Spleen (tissue), 11 donors: ENCODE measurements at regions not wholly inside any gene's neighbourhood (a gene's known extent, or its start where the extent isn't known, plus 50 kb on each side); places are given as distances from the start of the nearest gene placed in this dataset.

Experiments
- DNase-seq: peaks from one replicate; pipeline ENCODE4 v3.0.0-alpha.2; 2020
- H3K27ac ChIP-seq, 8 donors: fragments of 200-600 bp; sonication (generic) in 7 of 8; 1 replicate in 4 of 8; 2 replicates in 4 of 8; pipeline versions ENCODE4 v1.5.0 to v1.8.0; 2016 to 2021; ENCODE audit warnings: inconsistent platforms in 4 of 8, mild to moderate bottlenecking in 4 of 8, moderate library complexity in 1 of 8
- H3K27me3 ChIP-seq, 7 donors: fragments of 200-600 bp; sonication (generic) in 6 of 7; replicated peaks in 1 of 7; 1 replicate in 4 of 7; 2 replicates in 3 of 7; pipeline versions ENCODE4 v1.5.0 to v1.8.0; 2016 to 2021; ENCODE audit warnings: inconsistent platforms in 3 of 7, mild to moderate bottlenecking in 1 of 7
- H3K36me3 ChIP-seq, 6 donors: fragments of 200-600 bp; sonication (generic) in 5 of 6; 1 replicate in 4 of 6; 2 replicates in 2 of 6; pipeline versions ENCODE4 v1.5.0 to v1.8.0; 2016 to 2021; ENCODE audit warnings: inconsistent platforms in 2 of 6
- H3K4me1 ChIP-seq, 6 donors: fragments of 200-600 bp; sonication (generic) in 5 of 6; 1 replicate in 3 of 6; 2 replicates in 3 of 6; pipeline versions ENCODE4 v1.5.0 to v1.8.0; 2016 to 2021; ENCODE audit warnings: inconsistent platforms in 3 of 6
- H3K4me3 ChIP-seq, 8 donors: fragments of 200-600 bp; sonication (generic) in 7 of 8; 1 replicate in 4 of 8; 2 replicates in 4 of 8; pipeline versions ENCODE4 v1.5.0 to v1.8.0; 2016 to 2021; ENCODE audit warnings: inconsistent platforms in 4 of 8, mild to moderate bottlenecking in 4 of 8, moderate library complexity in 2 of 8
- H3K9me3 ChIP-seq, 8 donors: fragments of 200-600 bp; sonication (generic) in 7 of 8; 1 replicate in 4 of 8; 2 replicates in 4 of 8; pipeline versions ENCODE4 v1.5.0 to v1.8.0; 2016 to 2021; ENCODE audit warnings: inconsistent platforms in 4 of 8
- POLR2A ChIP-seq, 3 donors: fragments of 450-650 bp; IDR thresholded peaks; one replicate each; pipeline ENCODE4 v1.5.1; 2017; ENCODE audit warnings: antibody characterized with exemption in 3 of 3, mild to moderate bottlenecking in 1 of 3
- POLR2AphosphoS5 ChIP-seq, 3 donors: sonication (generic); formaldehyde crosslinking; IDR thresholded peaks; one replicate each; pipeline ENCODE4 v1.5.1; 2017; ENCODE audit warnings: antibody characterized with exemption in 3 of 3
- WGBS, 5 donors: extraction: QIAGEN DNeasy Blood & Tissue Kit in 3 of 5; methylation state at CpG; one replicate each; pipeline versions ENCODE4 v1.1.5 to v1.1.7; 2013 to 2018; 5-methylcytosine and 5-hydroxymethylcytosine counted together
- intact Hi-C: fragments of 100-400 bp; cut with DNase I; formaldehyde crosslinking; loops from one replicate; pipeline ENCODE4 v1.15.0; 2023; ENCODE audit warnings: low total_unique reads
- TF ChIP-seq, protein P1 (sequence below), 11 experiments: fragments of 200-600 bp in 7 of 11; fragments of 450-650 bp in 4 of 11; sonication (generic) in 4 of 11; IDR thresholded peaks in 8 of 11; conservative IDR thresholded peaks in 3 of 11; 1 replicate in 7 of 11; 2 replicates in 4 of 11; pipeline versions ENCODE4 v1.4.0 to v1.8.0; 2016 to 2021; ENCODE audit warnings: antibody characterized with exemption in 11 of 11, inconsistent platforms in 4 of 11, mild to moderate bottlenecking in 1 of 11
- donor health status: healthy with polysubstance abuse.
- donor health status: DM: no; HTN: no; CAD: no; lungs with moderate emphysema.
- donor health status: DM: no; HTN: no; CAD: no.
- donor health status: Bipolar disorder and iron deficiency.
- donor health status: healthy.
- donor health status: DM: no; HTN: no; CAD: no.
- donor health status: DM: yes; HTN: yes; CAD: no.

- Histone ChIP-seq H3K27me3 (no peaks in the 10 kb centered on the region), H3K27ac (no peak overlapping the region), H3K4me1 (no peaks in the 10 kb centered on the region), H3K36me3 (no peaks in the 10 kb centered on the region), H3K4me3 (no peak overlapping the region), H3K9me3 (peaks cover 0 to 11% (median 0%) of the 10 kb centered on the region in 8 donors)
- TF ChIP-seq POLR2A (IDR thresholded peaks at IDR 0.05) (no peak), POLR2AphosphoS5 (IDR thresholded peaks at IDR 0.05) (no peak)
- TF ChIP-seq, protein P1, sequence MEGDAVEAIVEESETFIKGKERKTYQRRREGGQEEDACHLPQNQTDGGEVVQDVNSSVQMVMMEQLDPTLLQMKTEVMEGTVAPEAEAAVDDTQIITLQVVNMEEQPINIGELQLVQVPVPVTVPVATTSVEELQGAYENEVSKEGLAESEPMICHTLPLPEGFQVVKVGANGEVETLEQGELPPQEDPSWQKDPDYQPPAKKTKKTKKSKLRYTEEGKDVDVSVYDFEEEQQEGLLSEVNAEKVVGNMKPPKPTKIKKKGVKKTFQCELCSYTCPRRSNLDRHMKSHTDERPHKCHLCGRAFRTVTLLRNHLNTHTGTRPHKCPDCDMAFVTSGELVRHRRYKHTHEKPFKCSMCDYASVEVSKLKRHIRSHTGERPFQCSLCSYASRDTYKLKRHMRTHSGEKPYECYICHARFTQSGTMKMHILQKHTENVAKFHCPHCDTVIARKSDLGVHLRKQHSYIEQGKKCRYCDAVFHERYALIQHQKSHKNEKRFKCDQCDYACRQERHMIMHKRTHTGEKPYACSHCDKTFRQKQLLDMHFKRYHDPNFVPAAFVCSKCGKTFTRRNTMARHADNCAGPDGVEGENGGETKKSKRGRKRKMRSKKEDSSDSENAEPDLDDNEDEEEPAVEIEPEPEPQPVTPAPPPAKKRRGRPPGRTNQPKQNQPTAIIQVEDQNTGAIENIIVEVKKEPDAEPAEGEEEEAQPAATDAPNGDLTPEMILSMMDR (IDR thresholded peaks at IDR 0.05 in 8 of 11, conservative IDR thresholded peaks at IDR 0.05 in 3 of 11), result no peak
- no peak for DNase-seq
- 68 to 89% (median 85%) methylated on average over 1 of the region's 1 CpG for WGBS, 5 donors
- intact Hi-C loops, result no loop called here
Observed at GRCh38 chr2:7601990-7602389, 684.8 kb downstream of the RNF144A start.

GRCh38 chr2:7604456-7604855, 687.2 kb downstream of the RNF144A start:
- Histone ChIP-seq H3K4me3 (no peak overlapping the region), H3K27me3 (no peaks in the 10 kb centered on the region), H3K36me3 (no peaks in the 10 kb centered on the region), H3K9me3 (peaks cover 0 to 11% (median 0%) of the 10 kb centered on the region in 8 donors), H3K27ac (no peak overlapping the region), H3K4me1 (no peaks in the 10 kb centered on the region)
- 91 to 95% (median 92%) methylated on average over 3 of the region's 3 CpGs for WGBS, 5 donors
- intact Hi-C loops, result no loop called here
- no peak for DNase-seq
- TF ChIP-seq POLR2A (IDR thresholded peaks at IDR 0.05) (no peak), POLR2AphosphoS5 (IDR thresholded peaks at IDR 0.05) (no peak)
- TF ChIP-seq, protein P1 (IDR thresholded peaks at IDR 0.05 in 8 of 11, conservative IDR thresholded peaks at IDR 0.05 in 3 of 11), result no peak

- intact Hi-C loops, result no loop called here
- Histone ChIP-seq H3K36me3 (no peaks in the 10 kb centered on the region), H3K27ac (no peak overlapping the region), H3K27me3 (no peaks in the 10 kb centered on the region), H3K9me3 (peaks cover 0 to 4% (median 0%) of the 10 kb centered on the region in 8 donors), H3K4me1 (no peaks in the 10 kb centered on the region), H3K4me3 (no peak overlapping the region)
- DNase-seq, result no peak
- TF ChIP-seq, protein P1 (IDR thresholded peaks at IDR 0.05 in 8 of 11, conservative IDR thresholded peaks at IDR 0.05 in 3 of 11), result no peak
- no peak for TF ChIP-seq POLR2AphosphoS5 (IDR thresholded peaks at IDR 0.05)
- no peak for TF ChIP-seq POLR2A (IDR thresholded peaks at IDR 0.05)
- 77 to 80% (median 78%) methylated on average over 8 of the region's 8 CpGs for WGBS, 5 donors
Observed at GRCh38 chr2:7607441-7608173, 690.4 kb downstream of the RNF144A start.

- 68 to 78% (median 71%) methylated on average over 6 to 7 of the region's 7 CpGs for WGBS, 5 donors
- no peak for DNase-seq
- H3K36me3 ChIP-seq, result no peaks in the 10 kb centered on the region
- intact Hi-C loops, result no loop called here
- H3K4me1 ChIP-seq, result no peaks in the 10 kb centered on the region
- H3K4me3 ChIP-seq, result no peak overlapping the region
- H3K27ac ChIP-seq, result no peak overlapping the region
- TF ChIP-seq POLR2AphosphoS5 (IDR thresholded peaks at IDR 0.05), result no peak
- no peaks in the 10 kb centered on the region for H3K27me3 ChIP-seq
- H3K9me3 ChIP-seq, result no peaks in the 10 kb centered on the region
Observed at GRCh38 chr2:7609556-7609955, 692.3 kb downstream of the RNF144A start.
